A549 (cell line): ENCODE measurements at regions not wholly inside any gene's neighbourhood (a gene's known extent, or its start where the extent isn't known, plus 50 kb on each side); places are given as distances from the start of the nearest gene placed in this dataset.
A peak's percentile ranks its signal among the peaks of the same experiment; 100 is the strongest.

Experiments used
- CBX8 ChIP-seq: fragments of 200-600 bp; sonication (generic); IDR thresholded peaks from 2 replicates; pipeline ENCODE4 v1.6.1; 2016
- EP300 ChIP-seq, 2 experiments: fragments of >200 bp; sonication (Bioruptor Twin); formaldehyde crosslinking; IDR thresholded peaks; 2 replicates in 1 of 2; 3 replicates in 1 of 2; pipeline ENCODE4 v1.6.1; 2016 to 2017
- ESRRA ChIP-seq: fragments of 150-350 bp; IDR thresholded peaks from 2 replicates; pipeline ENCODE4 v1.6.1; 2014; ENCODE audit warnings: mild to moderate bottlenecking, low read length, borderline replicate concordance
- FOSL2 ChIP-seq, 2 experiments: fragments of 450-650 bp in 1 of 2; fragments of >200 bp in 1 of 2; sonication (Bioruptor Twin) in 1 of 2; formaldehyde crosslinking; IDR thresholded peaks; 2 replicates each; pipeline versions ENCODE4 v1.5.0 to v1.6.1; 2016 to 2020; ENCODE audit warnings: mild to moderate bottlenecking in 1 of 2, moderate library complexity in 1 of 2
- FOXS1 ChIP-seq: fragments of 250-450 bp; sonication (Bioruptor Pico); IDR thresholded peaks from 2 replicates; pipeline ENCODE4 v1.5.0; 2020; ENCODE audit warnings: mild to moderate bottlenecking, moderate library complexity
- HDAC2 ChIP-seq: fragments of 200-600 bp; sonication (generic); IDR thresholded peaks from 2 replicates; pipeline ENCODE4 v1.6.1; 2016
- HEYL ChIP-seq: fragments of 250-450 bp; sonication (Bioruptor Pico); IDR thresholded peaks from 2 replicates; pipeline ENCODE4 v1.8.0; 2021; ENCODE audit warnings: mild to moderate bottlenecking, moderate library complexity
- HOXB13 ChIP-seq: fragments of 250-450 bp; sonication (Bioruptor Pico); IDR thresholded peaks from 2 replicates; pipeline ENCODE4 v1.5.0; 2020; ENCODE audit warnings: low read depth, mild to moderate bottlenecking, moderate library complexity
- KDM1A ChIP-seq: fragments of 200-600 bp; sonication (generic); IDR thresholded peaks from 2 replicates; pipeline ENCODE4 v1.6.1; 2016; ENCODE audit warnings: low read depth, mild to moderate bottlenecking
- MAFK ChIP-seq: fragments of 450-650 bp; IDR thresholded peaks from 2 replicates; pipeline ENCODE4 v1.6.1; 2014; ENCODE audit not compliant: partially characterized antibody
- MAZ ChIP-seq: fragments of 150-350 bp; IDR thresholded peaks from 2 replicates; pipeline ENCODE4 v1.6.1; 2014; ENCODE audit warnings: antibody characterized with exemption, low read depth, low read length, borderline replicate concordance
- MYC ChIP-seq: IDR thresholded peaks from 2 replicates; pipeline ENCODE4 v1.6.1; 2012; ENCODE audit warnings: mild to moderate bottlenecking, inconsistent platforms, low read length, improper control_type of control experiment, borderline replicate concordance
- NFE2L2 ChIP-seq: fragments of 150-350 bp; conservative IDR thresholded peaks from 2 replicates; pipeline ENCODE4 v1.6.1; 2014; ENCODE audit warnings: low read length
- RARB ChIP-seq: fragments of 250-450 bp; sonication (Bioruptor Pico); IDR thresholded peaks from 2 replicates; pipeline ENCODE4 v1.8.0; 2021; ENCODE audit warnings: mild to moderate bottlenecking, moderate library complexity
- RCOR1 ChIP-seq: fragments of 150-350 bp; IDR thresholded peaks from 2 replicates; pipeline ENCODE4 v1.6.1; 2014; ENCODE audit warnings: antibody characterized with exemption, low read length, low read depth
- TP53 ChIP-seq: fragments of 250-450 bp; sonication (Bioruptor Pico); IDR thresholded peaks from 2 replicates; pipeline ENCODE4 v1.5.0; 2021; ENCODE audit warnings: mild to moderate bottlenecking, moderate library complexity
- ZFP36 ChIP-seq: fragments of 450-650 bp; IDR thresholded peaks from 2 replicates; pipeline ENCODE4 v1.6.1; 2014; ENCODE audit warnings: borderline replicate concordance; ENCODE audit not compliant: partially characterized antibody
- ZNF302 ChIP-seq: fragments of 250-450 bp; sonication (Bioruptor Pico); IDR thresholded peaks from 2 replicates; pipeline ENCODE4 v1.9.0; 2021; ENCODE audit warnings: inconsistent platforms, mild to moderate bottlenecking, moderate library complexity
- ZSCAN20 ChIP-seq: fragments of 250-450 bp; sonication (Bioruptor Pico); IDR thresholded peaks from 2 replicates; pipeline ENCODE4 v1.8.0; 2022; ENCODE audit warnings: mild to moderate bottlenecking, moderate library complexity
- TF ChIP-seq, protein P1 (sequence below): fragments of 200-600 bp; sonication (generic); IDR thresholded peaks from 2 replicates; pipeline ENCODE4 v1.6.1; 2016; ENCODE audit warnings: antibody characterized with exemption, mild to moderate bottlenecking, moderate library complexity
- TF ChIP-seq, protein P2 (sequence below): IDR thresholded peaks from 2 replicates; pipeline ENCODE4 v1.6.1; 2012
- TF ChIP-seq, protein P3 (sequence below): fragments of 250-450 bp; sonication (Bioruptor Pico); IDR thresholded peaks from 2 replicates; pipeline ENCODE4 v1.5.0; 2021; ENCODE audit warnings: mild to moderate bottlenecking, moderate library complexity, borderline replicate concordance
- TF ChIP-seq, protein P4 (sequence below): fragments of >200 bp; sonication (Bioruptor Twin); formaldehyde crosslinking; IDR thresholded peaks from 3 replicates; pipeline ENCODE4 v1.6.1; 2016

DNA sequence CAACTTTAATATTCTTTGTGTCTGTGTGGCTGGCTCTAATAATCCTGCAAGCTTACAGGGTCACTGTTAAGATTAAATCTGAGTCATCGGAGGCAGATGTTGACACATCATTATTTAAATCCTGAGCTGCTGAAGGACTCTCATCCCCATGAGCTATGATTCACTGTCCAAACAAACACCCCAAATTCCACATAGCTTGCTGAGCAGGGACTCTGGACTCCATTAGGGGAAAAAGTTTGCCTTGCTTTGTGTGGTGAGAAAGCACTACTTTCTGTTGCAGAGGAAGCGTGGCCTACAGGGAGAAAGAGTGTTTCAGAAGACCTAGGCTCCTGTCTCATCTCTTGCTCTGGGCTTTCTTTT, 213.7 kb downstream of the PDCD6IP start (continued):
- TF ChIP-seq, protein P1, sequence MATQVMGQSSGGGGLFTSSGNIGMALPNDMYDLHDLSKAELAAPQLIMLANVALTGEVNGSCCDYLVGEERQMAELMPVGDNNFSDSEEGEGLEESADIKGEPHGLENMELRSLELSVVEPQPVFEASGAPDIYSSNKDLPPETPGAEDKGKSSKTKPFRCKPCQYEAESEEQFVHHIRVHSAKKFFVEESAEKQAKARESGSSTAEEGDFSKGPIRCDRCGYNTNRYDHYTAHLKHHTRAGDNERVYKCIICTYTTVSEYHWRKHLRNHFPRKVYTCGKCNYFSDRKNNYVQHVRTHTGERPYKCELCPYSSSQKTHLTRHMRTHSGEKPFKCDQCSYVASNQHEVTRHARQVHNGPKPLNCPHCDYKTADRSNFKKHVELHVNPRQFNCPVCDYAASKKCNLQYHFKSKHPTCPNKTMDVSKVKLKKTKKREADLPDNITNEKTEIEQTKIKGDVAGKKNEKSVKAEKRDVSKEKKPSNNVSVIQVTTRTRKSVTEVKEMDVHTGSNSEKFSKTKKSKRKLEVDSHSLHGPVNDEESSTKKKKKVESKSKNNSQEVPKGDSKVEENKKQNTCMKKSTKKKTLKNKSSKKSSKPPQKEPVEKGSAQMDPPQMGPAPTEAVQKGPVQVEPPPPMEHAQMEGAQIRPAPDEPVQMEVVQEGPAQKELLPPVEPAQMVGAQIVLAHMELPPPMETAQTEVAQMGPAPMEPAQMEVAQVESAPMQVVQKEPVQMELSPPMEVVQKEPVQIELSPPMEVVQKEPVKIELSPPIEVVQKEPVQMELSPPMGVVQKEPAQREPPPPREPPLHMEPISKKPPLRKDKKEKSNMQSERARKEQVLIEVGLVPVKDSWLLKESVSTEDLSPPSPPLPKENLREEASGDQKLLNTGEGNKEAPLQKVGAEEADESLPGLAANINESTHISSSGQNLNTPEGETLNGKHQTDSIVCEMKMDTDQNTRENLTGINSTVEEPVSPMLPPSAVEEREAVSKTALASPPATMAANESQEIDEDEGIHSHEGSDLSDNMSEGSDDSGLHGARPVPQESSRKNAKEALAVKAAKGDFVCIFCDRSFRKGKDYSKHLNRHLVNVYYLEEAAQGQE = no peak
- TF ChIP-seq EP300 (IDR thresholded peaks at IDR 0.05) (peak; percentile 86 to 88; a peak in 3 of 5 replicates), HOXB13 (CRISPR knock-in tag) (no peak), ZSCAN20 (CRISPR knock-in tag) (no peak), FOXS1 (peak; percentile 52; the same call in 1 of the 2 replicates), CBX8 (no peak), HEYL (CRISPR knock-in tag) (no peak), ESRRA (no peak), FOSL2 (IDR thresholded peaks at IDR 0.05) (peak; percentile 99), FOSL2 (CRISPR knock-in tag; IDR thresholded peaks at IDR 0.05) (peak; percentile 99), KDM1A (no peak), ZFP36 (no peak), ZNF302 (no peak), MAZ (no peak), TP53 (CRISPR knock-in tag) (no peak), MAFK (peak; percentile 95), RCOR1 (no peak), HDAC2 (no peak), MYC (no peak), NFE2L2 (peak; percentile 63; the same call in 1 of the 2 replicates), RARB (CRISPR knock-in tag) (no peak)
- TF ChIP-seq, protein P2, sequence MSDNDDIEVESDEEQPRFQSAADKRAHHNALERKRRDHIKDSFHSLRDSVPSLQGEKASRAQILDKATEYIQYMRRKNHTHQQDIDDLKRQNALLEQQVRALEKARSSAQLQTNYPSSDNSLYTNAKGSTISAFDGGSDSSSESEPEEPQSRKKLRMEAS = peak; percentile 92
- TF ChIP-seq, protein P3, sequence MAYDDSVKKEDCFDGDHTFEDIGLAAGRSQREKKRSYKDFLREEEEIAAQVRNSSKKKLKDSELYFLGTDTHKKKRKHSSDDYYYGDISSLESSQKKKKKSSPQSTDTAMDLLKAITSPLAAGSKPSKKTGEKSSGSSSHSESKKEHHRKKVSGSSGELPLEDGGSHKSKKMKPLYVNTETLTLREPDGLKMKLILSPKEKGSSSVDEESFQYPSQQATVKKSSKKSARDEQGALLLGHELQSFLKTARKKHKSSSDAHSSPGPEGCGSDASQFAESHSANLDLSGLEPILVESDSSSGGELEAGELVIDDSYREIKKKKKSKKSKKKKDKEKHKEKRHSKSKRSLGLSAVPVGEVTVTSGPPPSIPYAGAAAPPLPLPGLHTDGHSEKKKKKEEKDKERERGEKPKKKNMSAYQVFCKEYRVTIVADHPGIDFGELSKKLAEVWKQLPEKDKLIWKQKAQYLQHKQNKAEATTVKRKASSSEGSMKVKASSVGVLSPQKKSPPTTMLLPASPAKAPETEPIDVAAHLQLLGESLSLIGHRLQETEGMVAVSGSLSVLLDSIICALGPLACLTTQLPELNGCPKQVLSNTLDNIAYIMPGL (CRISPR knock-in tag) = no peak
- TF ChIP-seq, protein P4, sequence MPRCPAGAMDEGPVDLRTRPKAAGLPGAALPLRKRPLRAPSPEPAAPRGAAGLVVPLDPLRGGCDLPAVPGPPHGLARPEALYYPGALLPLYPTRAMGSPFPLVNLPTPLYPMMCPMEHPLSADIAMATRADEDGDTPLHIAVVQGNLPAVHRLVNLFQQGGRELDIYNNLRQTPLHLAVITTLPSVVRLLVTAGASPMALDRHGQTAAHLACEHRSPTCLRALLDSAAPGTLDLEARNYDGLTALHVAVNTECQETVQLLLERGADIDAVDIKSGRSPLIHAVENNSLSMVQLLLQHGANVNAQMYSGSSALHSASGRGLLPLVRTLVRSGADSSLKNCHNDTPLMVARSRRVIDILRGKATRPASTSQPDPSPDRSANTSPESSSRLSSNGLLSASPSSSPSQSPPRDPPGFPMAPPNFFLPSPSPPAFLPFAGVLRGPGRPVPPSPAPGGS = peak; percentile 95
